ENCODE measurements at regions not wholly inside any gene's neighbourhood (a gene's known extent, or its start where the extent isn't known, plus 50 kb on each side); places are given as distances from the start of the nearest gene placed in this dataset.

- TF ChIP-seq CREB3 (CRISPR knock-in tag; IDR thresholded peaks at IDR 0.05) (no peak), ZFP41 (CRISPR knock-in tag; IDR thresholded peaks at IDR 0.05; ENCODE audit: borderline replicate concordance) (no peak), MNT (IDR thresholded peaks at IDR 0.05) (no peak), ZNF550 (CRISPR knock-in tag; IDR thresholded peaks at IDR 0.05; ENCODE audit: borderline replicate concordance) (no peak), MAZ (IDR thresholded peaks at IDR 0.05; ENCODE audit: borderline replicate concordance, low read depth, low read length) (no peak), MAZ (CRISPR knock-in tag; IDR thresholded peaks at IDR 0.05; ENCODE audit: low read depth) (no peak), TCF12 (IDR thresholded peaks at IDR 0.05) (no peak), TCF12 (CRISPR knock-in tag; IDR thresholded peaks at IDR 0.05) (no peak), ZNF576 (CRISPR knock-in tag; IDR thresholded peaks at IDR 0.05) (no peak), ZNF143 (CRISPR knock-in tag; IDR thresholded peaks at IDR 0.05) (no peak), NFKB2 (CRISPR knock-in tag; IDR thresholded peaks at IDR 0.05; ENCODE audit: borderline replicate concordance) (no peak), ZZZ3 (CRISPR knock-in tag; IDR thresholded peaks at IDR 0.05; ENCODE audit: borderline replicate concordance) (no peak), ZNF562 (CRISPR knock-in tag; IDR thresholded peaks at IDR 0.05; ENCODE audit: borderline replicate concordance) (no peak), AFF4 (CRISPR knock-in tag; IDR thresholded peaks at IDR 0.05) (no peak), FOSL1 (CRISPR knock-in tag; IDR thresholded peaks at IDR 0.05; ENCODE audit: borderline replicate concordance) (no peak)
These were observed 847.0 kb downstream of the LRRTM4 start (continued) for GRCh38 chr2:76675212-76675611.
